Natural killer cell treated with Interleukin-12 subunit alpha and Interleukin-12 subunit beta and Interleukin-15 and Interleukin-18, amount 100 ng/mL, for 72 hours (primary cell): ENCODE measurements at regions not wholly inside any gene's neighbourhood (a gene's known extent, or its start where the extent isn't known, plus 50 kb on each side); places are given as distances from the start of the nearest gene placed in this dataset.
A peak's percentile ranks its signal among the peaks of the same experiment; 100 is the strongest.
"Not testable (repeated sequence)": the region's sequence is repeated elsewhere in the genome, so short reads cannot be mapped to it uniquely, and the experiment has no call there.

ENCODE experiments used
- ATAC-seq, 2 donors: fragments of 150-1000 bp; cut with Tn5 transposase in 1 of 2; sonication (Bioruptor Pico), chemical (Tn5 transposase) in 1 of 2; 2 replicates each; pipeline ENCODE4 v1.10.0; 2021
- DNase-seq: peaks from one replicate; pipeline ENCODE4 v3.0.0; 2022; ENCODE audit warnings: low spot score
- H3K27ac Mint-ChIP-seq, 2 donors: 1 replicate in 1 of 2; 2 replicates in 1 of 2; pipeline ENCODE4 v1.8.0; 2022; ENCODE audit warnings: mixed read lengths in 2 of 2, mild to moderate bottlenecking in 1 of 2, moderate library complexity in 1 of 2
- H3K27me3 Mint-ChIP-seq, 2 donors: 1 replicate in 1 of 2; 2 replicates in 1 of 2; pipeline ENCODE4 v1.8.0; 2022; ENCODE audit warnings: mixed read lengths in 2 of 2
- H3K36me3 Mint-ChIP-seq: one replicate; pipeline ENCODE4 v1.8.0; 2022; ENCODE audit warnings: mixed read lengths
- H3K4me1 Mint-ChIP-seq, 2 donors: 1 replicate in 1 of 2; 2 replicates in 1 of 2; pipeline ENCODE4 v1.8.0; 2022; ENCODE audit warnings: low read depth in 2 of 2, mixed read lengths in 2 of 2, mild to moderate bottlenecking in 1 of 2
- H3K4me3 Mint-ChIP-seq: one replicate; pipeline ENCODE4 v1.8.0; 2022; ENCODE audit warnings: mixed read lengths
- H3K9me3 Mint-ChIP-seq: 2 replicates; pipeline ENCODE4 v1.8.0; 2022; ENCODE audit warnings: mixed read lengths

DNA sequence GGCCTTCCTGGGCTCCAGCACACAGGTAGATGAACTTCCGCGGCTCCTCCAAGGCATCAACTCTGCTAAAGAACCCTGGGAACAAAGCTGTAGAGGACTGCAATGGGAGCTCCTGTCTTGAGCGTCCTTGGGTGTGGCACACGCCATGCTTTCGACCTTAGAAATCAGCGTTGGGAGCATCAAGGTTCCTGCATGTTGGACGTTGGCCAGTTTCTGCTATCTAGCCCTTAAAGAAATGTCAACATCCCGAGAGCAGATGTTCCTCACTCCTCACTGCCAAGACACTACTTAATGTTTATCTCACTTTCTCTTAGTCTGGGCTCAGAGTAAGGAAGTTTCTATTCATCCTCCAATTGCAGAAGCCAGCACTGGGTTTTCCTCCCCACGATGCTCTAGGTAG lies 70.6 kb upstream of the MEDAG start:
- Mint-ChIP-seq H3K27ac (no peak overlapping the region), H3K4me1 (no peaks in the 10 kb centered on the region), H3K27me3 (peaks cover 12 to 17% of the 10 kb centered on the region in 2 donors), H3K36me3 (no peaks in the 10 kb centered on the region), H3K9me3 (no peaks in the 10 kb centered on the region), H3K4me3 (no peak overlapping the region)
- DNase-seq = no peak
- ATAC-seq = no peak

DNA sequence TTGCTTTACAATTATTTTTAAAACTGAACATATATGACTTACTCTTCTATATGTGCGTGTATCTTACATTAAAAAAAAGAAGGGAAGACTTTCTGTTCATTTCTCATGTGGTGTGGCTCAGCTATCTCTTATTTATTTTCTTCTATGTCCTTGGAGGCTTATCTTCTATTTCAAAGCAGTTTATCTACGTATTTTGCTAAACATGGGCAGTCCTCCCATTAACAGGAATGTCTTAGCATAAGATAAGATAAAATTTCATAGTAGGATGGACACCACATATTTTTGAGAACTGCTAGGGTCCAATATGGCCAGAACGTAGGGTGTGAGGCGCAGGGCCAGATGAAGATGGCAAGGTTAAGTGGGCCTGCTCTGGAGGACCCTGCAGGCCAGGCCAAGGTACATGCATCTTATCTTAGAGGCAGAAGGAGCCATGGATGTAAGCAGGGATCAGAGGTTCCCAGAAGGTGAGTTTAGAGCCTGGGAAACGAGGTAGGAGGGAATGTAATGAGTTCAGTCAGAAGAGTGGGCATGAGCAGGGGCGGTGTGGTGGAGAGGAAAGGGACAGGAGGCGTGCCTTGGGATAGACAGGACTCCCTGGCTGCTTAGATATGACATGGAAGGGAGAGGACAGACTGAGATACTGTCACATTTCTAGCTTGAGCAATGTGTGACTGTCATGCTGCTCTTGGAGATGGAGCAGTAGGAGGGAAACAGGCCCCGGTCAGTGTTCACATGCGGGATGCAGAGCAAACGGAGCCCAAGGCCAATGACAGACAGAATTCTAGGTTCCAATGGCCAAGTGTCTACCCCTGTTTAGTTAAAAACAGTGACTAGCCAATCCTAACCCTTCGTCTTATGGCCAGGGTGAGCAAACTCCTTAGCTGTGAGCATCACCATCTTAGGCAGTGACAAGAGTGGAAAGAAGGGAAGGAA lies 68.6 kb upstream of the MEDAG start:
- no peaks in the 10 kb centered on the region for H3K4me1 Mint-ChIP-seq
- DNase-seq (no peak), ATAC-seq (no peak)
- no peak overlapping the region for H3K27ac Mint-ChIP-seq
- no peaks in the 10 kb centered on the region for H3K9me3 Mint-ChIP-seq
- no peaks in the 10 kb centered on the region for H3K36me3 Mint-ChIP-seq
- no peak overlapping the region for H3K4me3 Mint-ChIP-seq
- H3K27me3 Mint-ChIP-seq = peaks cover 12 to 17% of the 10 kb centered on the region in 2 donors

DNA sequence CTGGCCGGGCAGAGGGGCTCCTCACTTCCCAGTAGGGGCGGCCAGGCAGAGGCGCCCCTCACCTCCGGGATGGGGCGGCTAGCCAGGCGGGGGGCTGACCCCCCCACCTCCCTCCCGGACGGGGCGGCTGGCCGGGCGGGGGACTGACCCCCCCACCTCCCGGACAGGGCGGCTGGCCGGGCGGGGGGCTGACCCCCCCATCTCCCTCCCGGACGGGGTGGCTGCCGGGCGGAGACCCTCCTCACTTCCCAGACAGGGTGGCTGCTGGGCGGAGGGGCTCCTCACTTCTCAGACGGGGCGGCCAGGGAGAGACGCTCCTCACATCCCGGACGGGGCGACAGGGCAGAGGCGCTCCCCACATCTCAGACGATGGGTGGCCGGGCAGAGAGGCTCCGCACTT lies 66.4 kb upstream of the MEDAG start:
- not testable (repeated sequence) for ATAC-seq

GRCh38 chr13:30840515-30840914 lies 65.6 kb upstream of the MEDAG start:
- Mint-ChIP-seq H3K9me3 (no peaks in the 10 kb centered on the region), H3K27me3 (peaks cover 9 to 15% of the 10 kb centered on the region in 2 donors), H3K4me3 (no peak overlapping the region), H3K4me1 (peaks cover 0 to 4% of the 10 kb centered on the region in 2 donors), H3K27ac (no peak overlapping the region), H3K36me3 (no peaks in the 10 kb centered on the region)
- no peak for ATAC-seq
- DNase-seq = no peak

More for the DNA sequence above, 66.4 kb upstream of the MEDAG start:
- not testable (repeated sequence) for H3K4me1 Mint-ChIP-seq, H3K4me3 Mint-ChIP-seq, H3K9me3 Mint-ChIP-seq, DNase-seq, H3K27ac Mint-ChIP-seq, H3K36me3 Mint-ChIP-seq
- peaks cover 9 to 17% of the 10 kb centered on the region in 2 donors for H3K27me3 Mint-ChIP-seq

DNA sequence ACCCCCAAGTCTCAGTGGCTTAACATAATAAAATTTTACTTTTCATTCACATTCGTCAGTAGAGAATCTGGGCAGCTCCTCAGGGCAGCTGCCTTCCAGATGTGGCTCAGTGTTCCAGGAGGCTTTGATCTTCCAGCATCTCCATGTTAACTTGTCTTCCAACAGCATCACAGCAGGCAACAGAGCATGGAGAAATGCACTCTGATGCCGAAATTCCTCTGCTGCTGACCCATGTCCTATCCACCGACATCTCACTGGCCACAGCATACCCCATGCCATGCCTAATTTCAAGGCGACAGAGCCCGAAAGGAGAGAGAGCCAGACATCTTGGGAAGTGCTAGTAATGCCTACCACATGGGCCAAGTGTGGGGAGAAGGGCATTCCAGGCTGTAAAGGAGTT lies 64.9 kb upstream of the MEDAG start:
- ATAC-seq (no peak), DNase-seq (no peak)
- Mint-ChIP-seq H3K9me3 (no peaks in the 10 kb centered on the region), H3K27me3 (peaks cover 3 to 9% of the 10 kb centered on the region in 2 donors), H3K36me3 (no peaks in the 10 kb centered on the region), H3K4me1 (peaks cover 0 to 5% of the 10 kb centered on the region in 2 donors), H3K4me3 (no peak overlapping the region), H3K27ac (no peak overlapping the region)

DNA sequence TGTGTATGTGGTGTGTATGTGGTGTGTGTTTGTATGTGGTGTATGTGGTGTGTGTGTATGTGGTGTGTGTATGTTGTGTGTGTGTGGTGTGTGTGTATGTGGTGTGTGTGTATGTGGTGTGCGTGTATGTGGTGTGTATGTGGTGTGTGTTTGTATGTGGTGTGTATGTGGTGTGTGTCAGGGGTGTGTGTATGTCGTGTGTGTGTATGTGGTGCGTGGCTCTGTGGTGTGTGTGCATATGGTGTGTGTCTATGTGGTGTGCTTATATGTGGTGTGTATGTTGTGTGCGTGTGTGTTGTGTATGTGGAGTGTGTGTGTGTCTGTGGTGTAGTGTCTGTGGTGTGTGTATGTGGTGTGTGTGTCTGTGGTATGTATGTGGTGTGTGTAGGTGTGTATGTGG lies 62.5 kb upstream of the MEDAG start:
- Mint-ChIP-seq H3K27me3 (no peaks in the 10 kb centered on the region), H3K27ac (no peak overlapping the region), H3K9me3 (no peaks in the 10 kb centered on the region), H3K4me3 (no peak overlapping the region), H3K4me1 (peaks cover 8 to 12% of the 10 kb centered on the region in 2 donors), H3K36me3 (no peaks in the 10 kb centered on the region)
- ATAC-seq = no peak
- DNase-seq = no peak

GRCh38 chr13:30844548-30845296 lies 61.3 kb upstream of the MEDAG start:
- peaks cover 8 to 12% of the 10 kb centered on the region in 2 donors for H3K4me1 Mint-ChIP-seq
- peaks cover 0 to 3% of the 10 kb centered on the region in 2 donors for H3K27me3 Mint-ChIP-seq
- H3K36me3 Mint-ChIP-seq = no peaks in the 10 kb centered on the region
- DNase-seq (no peak), ATAC-seq (no peak)
- no peaks in the 10 kb centered on the region for H3K9me3 Mint-ChIP-seq
- H3K4me3 Mint-ChIP-seq = no peak overlapping the region
- no peak overlapping the region for H3K27ac Mint-ChIP-seq

GRCh38 chr13:30845297-30846214 lies 60.5 kb upstream of the MEDAG start:
- no peak overlapping the region for H3K4me3 Mint-ChIP-seq
- H3K27ac Mint-ChIP-seq = no peak overlapping the region
- no peak for DNase-seq

GRCh38 chr13:30846311-30846710 lies 59.8 kb upstream of the MEDAG start:
- no peak overlapping the region for H3K4me3 Mint-ChIP-seq
- H3K36me3 Mint-ChIP-seq = no peaks in the 10 kb centered on the region
- DNase-seq (no peak), ATAC-seq (no peak)
- peaks cover 8 to 12% of the 10 kb centered on the region in 2 donors for H3K4me1 Mint-ChIP-seq
- H3K27me3 Mint-ChIP-seq = peaks cover 0 to 3% of the 10 kb centered on the region in 2 donors
- no peak overlapping the region for H3K27ac Mint-ChIP-seq
- no peaks in the 10 kb centered on the region for H3K9me3 Mint-ChIP-seq

More at GRCh38 chr13:30845297-30846214, 60.5 kb upstream of the MEDAG start:
- Mint-ChIP-seq H3K4me1 (peaks cover 8 to 12% of the 10 kb centered on the region in 2 donors), H3K9me3 (no peaks in the 10 kb centered on the region), H3K36me3 (no peaks in the 10 kb centered on the region), H3K27me3 (peaks cover 0 to 3% of the 10 kb centered on the region in 2 donors)
- ATAC-seq = no peak

DNA sequence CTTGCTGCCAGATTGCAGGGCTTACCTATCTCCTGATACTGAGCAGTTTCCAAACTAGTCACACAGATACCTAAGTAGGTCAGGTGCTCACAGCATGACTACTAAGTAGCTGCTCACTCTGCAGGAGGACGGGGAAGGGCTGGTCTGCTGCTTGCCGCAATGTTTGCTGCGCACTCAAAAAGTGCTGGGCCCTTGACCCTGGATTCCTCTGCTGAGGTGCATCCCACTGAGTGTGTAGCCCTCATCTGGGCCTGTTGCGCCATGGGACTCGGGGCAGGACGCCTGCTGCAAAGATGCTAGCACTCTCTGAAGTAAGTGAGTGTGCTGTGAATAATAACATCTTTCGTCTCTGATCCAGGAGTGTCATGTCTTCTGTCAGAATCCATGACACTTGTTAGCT lies 59.2 kb upstream of the MEDAG start:
- Mint-ChIP-seq H3K36me3 (no peaks in the 10 kb centered on the region), H3K27ac (no peak overlapping the region), H3K27me3 (peaks cover 0 to 3% of the 10 kb centered on the region in 2 donors), H3K4me3 (no peak overlapping the region), H3K4me1 (peaks cover 8 to 12% of the 10 kb centered on the region in 2 donors), H3K9me3 (no peaks in the 10 kb centered on the region)
- no peak for DNase-seq
- no peak for ATAC-seq

DNA sequence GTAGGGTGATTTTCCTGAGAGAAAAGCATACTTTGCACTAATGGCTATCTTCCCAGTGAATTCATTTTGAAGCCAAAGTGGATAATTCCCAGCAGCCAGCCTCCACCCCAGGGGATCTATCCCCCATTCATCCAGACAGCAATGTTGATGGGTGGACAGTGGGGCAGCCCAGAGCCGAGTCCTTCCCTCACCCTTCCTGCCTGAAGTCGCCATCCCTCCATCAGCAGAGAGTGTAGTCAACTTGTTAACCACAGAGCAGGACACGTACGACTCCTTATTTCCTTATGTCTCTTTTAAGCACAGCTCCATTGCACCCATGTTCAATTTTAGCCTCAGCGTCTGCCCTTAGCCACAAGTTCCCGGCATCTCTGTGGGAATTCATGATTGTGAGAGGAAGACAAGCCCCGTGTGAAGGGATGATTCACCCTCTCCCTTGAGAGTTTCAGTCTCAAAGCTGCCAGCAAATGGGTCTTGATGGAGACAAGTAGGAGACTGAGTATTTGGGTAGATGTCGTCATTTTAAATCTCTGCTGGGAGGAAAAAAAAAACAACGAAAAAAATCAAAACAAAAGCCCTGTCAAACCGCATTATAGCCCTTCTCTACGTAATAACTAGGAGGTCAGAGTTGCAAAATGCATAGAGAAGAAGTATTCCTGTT lies 58.3 kb upstream of the MEDAG start:
- Mint-ChIP-seq H3K36me3 (no peaks in the 10 kb centered on the region), H3K27me3 (peaks cover 4 to 7% of the 10 kb centered on the region in 2 donors), H3K4me1 (peaks cover 8 to 12% of the 10 kb centered on the region in 2 donors), H3K27ac (no peak overlapping the region), H3K9me3 (no peaks in the 10 kb centered on the region), H3K4me3 (peak overlapping the region; percentile 1)
- DNase-seq (no peak), ATAC-seq (peak; percentile 48 to 51)

- no peak for DNase-seq
- Mint-ChIP-seq H3K4me3 (peak overlapping the region; percentile 1), H3K36me3 (no peaks in the 10 kb centered on the region), H3K9me3 (no peaks in the 10 kb centered on the region), H3K27ac (no peak overlapping the region), H3K27me3 (peaks cover 6 to 7% of the 10 kb centered on the region in 2 donors), H3K4me1 (peaks cover 8 to 12% of the 10 kb centered on the region in 2 donors)
- ATAC-seq = no peak
Measured at GRCh38 chr13:30848332-30849027, 57.6 kb upstream of the MEDAG start.
